HUES48 (cell line): ENCODE measurements at regions not wholly inside any gene's neighbourhood (a gene's known extent, or its start where the extent isn't known, plus 50 kb on each side); places are given as distances from the start of the nearest gene placed in this dataset.

Experiments used
- H3K27ac ChIP-seq: one replicate; pipeline ENCODE4 v1.7.0; 2013; ENCODE audit warnings: low read depth, low read length, inconsistent platforms
- H3K27me3 ChIP-seq: 2 replicates; pipeline ENCODE4 v1.6.1; 2013; ENCODE audit warnings: mild to moderate bottlenecking, low read length; ENCODE audit not compliant: control insufficient read depth, insufficient read depth
- H3K36me3 ChIP-seq: 2 replicates; pipeline ENCODE4 v1.6.1; 2013; ENCODE audit warnings: low read length; ENCODE audit not compliant: control insufficient read depth, insufficient read depth
- H3K4me1 ChIP-seq: 2 replicates; pipeline ENCODE4 v1.6.1; 2013; ENCODE audit warnings: mild to moderate bottlenecking, low read length; ENCODE audit not compliant: control insufficient read depth, insufficient read depth
- H3K4me3 ChIP-seq: 2 replicates; pipeline ENCODE4 v1.5.1; 2013; ENCODE audit warnings: mild to moderate bottlenecking, low read depth, low read length
- H3K9ac ChIP-seq: 2 replicates; pipeline ENCODE4 v1.6.1; 2013; ENCODE audit warnings: mild to moderate bottlenecking, low read depth, low read length, moderate library complexity
- H3K9me3 ChIP-seq: 2 replicates; pipeline ENCODE4 v1.6.1; 2013; ENCODE audit warnings: low read length; ENCODE audit not compliant: control insufficient read depth, insufficient read depth

GRCh38 chr1:163837206-163837605 is 515.5 kb downstream of the NUF2 start:
- H3K27ac ChIP-seq = no peak overlapping the region

GRCh38 chr1:163842571-163842970 is 520.8 kb downstream of the NUF2 start:
- Histone ChIP-seq H3K4me3 (no peak overlapping the region), H3K27me3 (no peaks in the 10 kb centered on the region), H3K36me3 (no peaks in the 10 kb centered on the region), H3K27ac (no peak overlapping the region), H3K9ac (no peak overlapping the region), H3K4me1 (no peaks in the 10 kb centered on the region), H3K9me3 (no peaks in the 10 kb centered on the region)

More at GRCh38 chr1:163837206-163837605, 515.5 kb downstream of the NUF2 start:
- Histone ChIP-seq H3K27me3 (no peaks in the 10 kb centered on the region), H3K36me3 (no peaks in the 10 kb centered on the region), H3K4me1 (peaks cover 8% of the 10 kb centered on the region), H3K9me3 (no peaks in the 10 kb centered on the region), H3K9ac (no peak overlapping the region), H3K4me3 (no peak overlapping the region)

- no peaks in the 10 kb centered on the region for H3K4me1 ChIP-seq
- H3K27ac ChIP-seq = no peak overlapping the region
- H3K9ac ChIP-seq = no peak overlapping the region
- H3K27me3 ChIP-seq = no peaks in the 10 kb centered on the region
- no peak overlapping the region for H3K4me3 ChIP-seq
- H3K36me3 ChIP-seq = no peaks in the 10 kb centered on the region
- H3K9me3 ChIP-seq = no peaks in the 10 kb centered on the region
These were observed 522.7 kb downstream of the NUF2 start for GRCh38 chr1:163844459-163844858.

GRCh38 chr1:163845279-163845678 is 523.5 kb downstream of the NUF2 start:
- no peaks in the 10 kb centered on the region for H3K36me3 ChIP-seq
- no peak overlapping the region for H3K4me3 ChIP-seq
- no peaks in the 10 kb centered on the region for H3K27me3 ChIP-seq
- no peak overlapping the region for H3K27ac ChIP-seq
- H3K9me3 ChIP-seq = no peaks in the 10 kb centered on the region
- H3K9ac ChIP-seq = no peak overlapping the region
- no peaks in the 10 kb centered on the region for H3K4me1 ChIP-seq

GRCh38 chr1:163863731-163864130 is 542.0 kb downstream of the NUF2 start:
- Histone ChIP-seq H3K27me3 (no peaks in the 10 kb centered on the region), H3K9ac (no peak overlapping the region), H3K4me3 (no peak overlapping the region), H3K9me3 (no peaks in the 10 kb centered on the region), H3K4me1 (no peaks in the 10 kb centered on the region), H3K27ac (no peak overlapping the region), H3K36me3 (no peaks in the 10 kb centered on the region)

GRCh38 chr1:163864207-163864606 is 542.5 kb downstream of the NUF2 start:
- Histone ChIP-seq H3K36me3 (no peaks in the 10 kb centered on the region), H3K4me1 (no peaks in the 10 kb centered on the region), H3K27ac (no peak overlapping the region), H3K9me3 (no peaks in the 10 kb centered on the region), H3K4me3 (no peak overlapping the region), H3K27me3 (no peaks in the 10 kb centered on the region), H3K9ac (no peak overlapping the region)

GRCh38 chr1:163866564-163866963 is 544.8 kb downstream of the NUF2 start:
- Histone ChIP-seq H3K9me3 (no peaks in the 10 kb centered on the region), H3K27ac (no peak overlapping the region), H3K4me1 (no peaks in the 10 kb centered on the region), H3K27me3 (no peaks in the 10 kb centered on the region), H3K36me3 (no peaks in the 10 kb centered on the region), H3K9ac (no peak overlapping the region), H3K4me3 (no peak overlapping the region)

- Histone ChIP-seq H3K9me3 (no peaks in the 10 kb centered on the region), H3K36me3 (no peaks in the 10 kb centered on the region), H3K9ac (no peak overlapping the region), H3K4me3 (no peak overlapping the region), H3K4me1 (peaks cover 9% of the 10 kb centered on the region), H3K27ac (no peak overlapping the region), H3K27me3 (no peaks in the 10 kb centered on the region)
These were observed 548.9 kb downstream of the NUF2 start for GRCh38 chr1:163870666-163871065.

GRCh38 chr1:163872067-163872466 is 550.3 kb downstream of the NUF2 start:
- no peak overlapping the region for H3K27ac ChIP-seq
- H3K4me3 ChIP-seq = no peak overlapping the region
- H3K4me1 ChIP-seq = peaks cover 18% of the 10 kb centered on the region
- H3K27me3 ChIP-seq = no peaks in the 10 kb centered on the region
- no peaks in the 10 kb centered on the region for H3K36me3 ChIP-seq
- no peak overlapping the region for H3K9ac ChIP-seq
- H3K9me3 ChIP-seq = no peaks in the 10 kb centered on the region

GRCh38 chr1:163874070-163874469 is 552.3 kb downstream of the NUF2 start:
- no peak overlapping the region for H3K27ac ChIP-seq
- H3K36me3 ChIP-seq = no peaks in the 10 kb centered on the region
- peaks cover 18% of the 10 kb centered on the region for H3K4me1 ChIP-seq
- no peaks in the 10 kb centered on the region for H3K27me3 ChIP-seq
- H3K9me3 ChIP-seq = no peaks in the 10 kb centered on the region
- no peak overlapping the region for H3K9ac ChIP-seq
- no peak overlapping the region for H3K4me3 ChIP-seq

GRCh38 chr1:163875200-163875926 is 553.6 kb downstream of the NUF2 start:
- Histone ChIP-seq H3K4me1 (peaks cover 18% of the 10 kb centered on the region), H3K4me3 (no peak overlapping the region), H3K27ac (no peak overlapping the region), H3K36me3 (no peaks in the 10 kb centered on the region), H3K9me3 (no peaks in the 10 kb centered on the region), H3K27me3 (no peaks in the 10 kb centered on the region), H3K9ac (no peak overlapping the region)
